Right renal cortex interstitium (tissue), 3 donors: ENCODE measurements at regions not wholly inside any gene's neighbourhood (a gene's known extent, or its start where the extent isn't known, plus 50 kb on each side); places are given as distances from the start of the nearest gene placed in this dataset.
"Not testable (repeated sequence)": the region's sequence is repeated elsewhere in the genome, so short reads cannot be mapped to it uniquely, and the experiment has no call there.

ENCODE experiments used
- DNase-seq, 3 donors: peaks; one replicate each; pipeline ENCODE4 v3.0.0-alpha.2; 2013; ENCODE audit warnings: low read depth in 3 of 3, low spot score in 2 of 3

DNA sequence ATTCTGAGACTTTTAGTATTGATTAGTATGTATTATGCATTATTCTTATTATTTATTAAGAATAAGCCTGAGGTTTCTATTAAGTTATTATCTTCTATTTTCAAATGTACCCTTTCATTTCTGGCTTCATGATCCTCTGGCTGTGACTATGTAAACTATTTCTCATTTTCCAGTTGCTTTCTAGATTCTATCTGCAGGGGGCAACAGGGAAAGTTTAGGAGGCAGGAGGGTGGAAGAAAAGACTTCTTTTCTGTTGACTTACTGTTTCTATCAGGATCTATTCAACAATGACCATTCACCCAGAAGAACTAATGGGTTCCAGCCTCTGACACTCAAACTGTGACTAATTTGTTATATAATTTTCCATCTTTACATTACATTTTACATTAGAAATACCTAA lies 653.4 kb upstream of the FSHR start:
- DNase-seq: no peak

DNA sequence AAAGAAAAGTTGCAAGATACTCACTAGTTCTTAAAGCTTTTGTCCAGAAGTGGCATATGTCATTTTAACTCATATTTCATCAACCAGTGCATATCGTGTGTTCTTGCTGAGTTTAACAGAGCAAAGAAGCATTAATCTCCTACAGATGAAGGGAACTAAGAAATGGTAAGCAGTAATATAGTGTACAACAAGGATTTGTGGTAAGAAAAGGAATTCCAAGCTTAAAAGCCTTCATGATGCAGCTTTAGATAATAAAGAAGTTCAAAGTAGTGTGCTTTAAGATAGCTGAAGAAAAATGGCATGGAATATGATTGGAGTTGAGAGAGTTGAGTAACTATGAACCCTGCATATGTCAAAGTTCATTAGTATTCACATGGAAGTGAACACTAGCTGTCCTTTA lies 649.8 kb upstream of the FSHR start:
- DNase-seq: no peak

DNA sequence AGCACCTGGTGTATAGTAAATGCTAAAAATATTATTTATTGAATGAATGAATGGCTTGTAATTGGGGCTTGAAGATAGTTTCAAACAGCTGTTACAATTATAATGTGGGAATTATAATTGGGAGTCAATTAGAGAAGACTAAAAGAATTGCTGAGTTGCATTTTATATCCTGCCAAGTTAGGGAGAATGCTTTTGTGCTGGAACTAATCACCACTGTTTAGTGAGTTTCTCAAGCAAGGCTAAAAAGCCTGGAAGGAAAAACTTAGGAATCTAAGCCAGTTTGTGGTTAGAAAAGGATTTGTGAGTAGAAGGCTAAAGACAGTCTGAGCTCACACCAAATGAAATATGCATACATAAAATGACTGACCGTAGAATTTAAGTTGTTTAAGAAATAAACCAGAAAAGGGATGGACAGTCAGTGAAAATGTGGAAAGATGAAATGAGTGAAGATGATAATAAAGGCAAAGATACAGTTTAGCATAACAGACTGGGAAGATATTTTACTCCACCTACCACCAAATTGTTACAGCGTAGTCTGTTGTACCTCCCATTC lies 647.7 kb upstream of the FSHR start:
- DNase-seq: no peak

DNA sequence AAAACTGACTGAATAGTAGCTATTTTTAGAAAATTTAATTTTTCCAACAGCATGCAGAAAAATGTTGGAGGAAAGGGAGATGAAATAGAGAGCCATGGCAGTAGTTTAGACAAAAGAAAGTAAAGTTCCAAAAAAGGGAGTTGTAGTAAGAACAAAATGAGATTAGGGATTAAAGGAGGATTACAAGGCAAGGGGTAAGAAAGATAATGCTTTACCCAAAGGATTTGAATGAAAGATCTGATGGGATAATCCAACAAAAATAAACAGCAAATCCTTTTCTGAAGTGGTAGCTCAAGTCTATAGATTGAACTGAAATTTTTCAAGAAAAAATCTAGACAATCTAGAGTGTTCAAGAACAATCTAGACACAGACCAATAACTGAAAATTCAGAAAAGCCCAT lies 644.3 kb upstream of the FSHR start:
- DNase-seq: no peak

DNA sequence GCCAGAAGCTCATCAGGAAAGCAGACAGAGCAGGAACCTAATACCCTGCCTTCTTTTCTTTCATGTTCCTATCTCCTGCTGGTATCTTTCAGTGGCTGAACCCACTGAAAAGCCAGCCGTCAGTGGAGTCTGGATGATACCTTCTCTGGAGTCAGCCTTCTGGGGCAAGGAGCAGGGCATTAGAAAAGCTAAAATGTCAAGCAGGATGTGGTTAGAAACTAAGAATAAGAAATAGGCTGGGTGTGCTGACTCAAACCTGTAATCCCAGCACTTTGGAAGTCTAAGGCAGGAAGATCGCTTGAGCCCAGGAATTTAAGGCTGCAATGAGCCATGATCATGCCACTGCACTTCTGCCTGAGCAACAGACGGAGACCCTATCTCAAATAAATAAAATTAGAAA lies 642.0 kb upstream of the FSHR start:
- no peak for DNase-seq

DNA sequence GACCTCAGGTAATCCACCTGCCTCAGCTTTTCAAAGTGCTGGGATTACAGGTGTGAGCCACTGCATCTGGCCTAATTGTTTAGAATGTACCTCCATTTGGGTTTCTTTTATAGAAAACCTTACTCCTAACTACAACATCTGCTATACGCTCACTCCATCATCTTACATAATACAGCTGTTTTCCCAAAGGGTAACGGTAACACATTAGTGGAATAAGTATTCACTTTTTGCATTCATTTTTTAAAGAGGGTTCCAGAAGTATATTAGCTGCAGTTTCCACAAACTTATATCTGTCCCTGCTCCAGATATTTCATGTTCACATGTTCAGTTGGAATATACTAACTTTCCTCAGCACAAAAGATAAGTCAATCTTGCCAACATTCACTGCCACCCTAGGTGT lies 640.1 kb upstream of the FSHR start:
- DNase-seq: no peak

DNA sequence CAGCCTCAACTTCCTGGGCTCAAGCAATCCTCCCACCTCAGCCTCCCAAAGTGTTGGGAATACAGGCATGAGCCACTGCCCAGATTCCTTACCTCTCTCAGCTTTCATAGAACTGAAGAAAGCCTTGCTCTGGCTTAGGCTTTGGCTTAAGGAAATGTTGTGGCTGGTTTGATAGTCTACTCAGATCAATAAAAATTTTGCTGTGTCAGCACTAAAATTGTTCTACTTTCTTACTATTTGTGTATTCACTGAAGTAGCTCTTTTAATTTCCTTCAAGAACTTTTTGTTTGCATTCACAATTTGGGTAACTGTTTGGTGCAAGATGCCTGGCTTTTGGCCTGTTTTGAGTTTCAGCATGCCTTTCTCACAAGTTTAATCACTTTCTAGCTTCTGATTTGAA lies 634.0 kb upstream of the FSHR start:
- no peak for DNase-seq

DNA sequence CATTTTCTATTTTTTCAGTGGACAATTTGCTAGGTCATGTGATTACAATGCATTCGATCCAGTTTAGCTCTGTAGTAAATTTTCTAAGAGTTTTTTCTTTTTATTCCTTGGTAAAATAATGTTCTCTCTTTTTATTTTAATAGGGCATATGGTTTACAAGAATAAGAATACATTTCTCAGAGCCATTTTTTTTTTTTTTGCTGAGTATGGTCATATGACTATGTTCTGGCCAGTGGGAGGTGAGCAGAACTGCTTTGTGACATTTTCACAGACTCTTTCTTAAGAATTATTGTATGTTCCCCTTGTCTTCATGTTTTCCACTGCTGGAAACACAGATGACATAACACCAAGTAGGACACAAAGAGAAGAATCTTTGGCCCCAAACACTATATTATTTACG lies 626.6 kb upstream of the FSHR start:
- no peak for DNase-seq

DNA sequence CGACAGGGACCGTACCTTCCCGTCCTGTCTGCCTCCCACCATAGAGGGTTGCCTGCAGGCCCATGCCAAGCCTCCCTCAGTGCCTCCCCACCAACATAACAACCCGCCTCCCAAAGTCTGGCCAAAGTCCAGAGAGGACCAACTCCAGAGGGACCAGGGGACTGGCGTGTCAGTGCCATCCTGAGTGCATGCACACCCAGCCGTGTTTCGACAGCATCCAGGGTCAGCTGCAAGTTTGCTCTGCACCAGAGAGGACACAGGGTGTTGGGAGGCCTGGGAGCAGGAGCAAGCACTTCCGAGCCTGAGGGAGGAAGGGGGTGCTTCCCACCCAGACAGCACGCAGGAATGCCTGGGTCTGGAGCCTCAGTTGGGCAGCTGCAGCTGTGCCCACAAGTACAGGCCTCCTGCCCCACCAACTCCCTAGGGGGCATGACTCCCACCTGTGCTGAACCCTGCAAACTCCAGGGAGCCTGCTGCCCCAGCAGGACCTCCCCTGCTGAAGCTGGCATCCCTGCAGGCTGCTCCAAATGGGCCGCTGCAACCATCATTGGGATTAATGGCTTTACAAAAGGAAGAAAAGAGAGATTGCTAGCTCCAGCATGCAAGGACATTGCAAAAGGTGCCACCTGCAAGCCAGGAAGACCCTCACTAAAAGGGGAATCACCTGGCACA lies 618.1 kb upstream of the FSHR start:
- no peak for DNase-seq

DNA sequence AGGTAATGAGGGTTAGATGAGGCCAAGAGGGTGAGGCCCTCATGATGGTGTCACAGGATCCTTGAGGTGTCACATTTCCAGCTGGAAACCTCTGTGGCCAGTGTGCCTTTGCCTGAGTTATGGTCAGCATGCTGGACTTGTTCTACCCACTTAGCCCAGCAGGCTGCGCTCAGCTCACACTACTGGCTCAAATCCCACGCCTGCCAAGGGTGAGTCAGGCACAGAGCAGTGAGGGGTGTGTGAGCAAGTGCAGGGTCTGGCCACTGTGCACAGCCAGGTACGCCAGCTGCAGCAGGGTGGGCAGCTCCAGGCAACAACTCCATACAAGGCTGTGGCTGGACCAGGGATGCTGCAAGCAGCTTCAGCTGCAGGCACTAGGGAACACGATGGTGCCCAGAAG lies 616.6 kb upstream of the FSHR start:
- DNase-seq: peak in 1 of 3 donors; percentile 2

DNA sequence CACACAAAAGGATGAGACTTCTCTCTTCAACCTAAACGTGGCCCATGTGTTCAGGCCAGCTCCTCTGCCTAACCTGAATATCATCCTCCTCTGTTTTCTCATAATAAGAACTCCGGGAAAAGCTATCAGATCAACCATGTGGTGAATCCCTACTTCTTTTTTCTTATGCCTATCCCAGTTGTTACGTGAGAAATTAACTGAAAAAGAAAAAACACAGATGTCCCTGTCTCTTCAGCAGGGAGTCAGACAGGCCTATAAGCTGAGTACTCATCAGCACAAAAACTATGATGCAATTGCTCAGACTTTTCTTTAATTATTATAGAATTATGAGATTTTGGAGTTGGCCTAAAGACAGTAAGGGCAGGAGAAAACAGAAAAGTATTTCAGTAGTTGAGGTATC lies 613.0 kb upstream of the FSHR start:
- no peak for DNase-seq

DNA sequence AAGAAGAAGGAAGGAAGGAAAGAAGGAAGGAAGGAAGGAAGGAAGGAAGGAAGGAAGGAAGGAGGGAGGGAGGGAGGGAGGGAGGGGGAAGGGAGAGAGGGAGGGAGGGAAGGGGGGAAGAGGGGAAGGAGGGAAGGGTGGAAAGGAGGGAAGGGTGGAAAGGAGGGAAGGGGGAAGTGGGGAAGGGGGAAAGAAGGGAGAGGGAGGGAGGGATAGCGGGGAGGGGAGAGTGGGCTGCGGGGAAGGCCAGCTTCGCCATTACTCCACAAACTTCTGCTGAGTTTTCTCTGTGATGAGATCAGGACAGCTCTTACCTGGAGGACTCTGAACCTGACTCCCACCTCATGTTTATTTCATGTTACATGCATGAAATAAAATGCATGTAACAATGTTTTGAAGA lies 601.5 kb upstream of the FSHR start:
- DNase-seq: no peak

DNA sequence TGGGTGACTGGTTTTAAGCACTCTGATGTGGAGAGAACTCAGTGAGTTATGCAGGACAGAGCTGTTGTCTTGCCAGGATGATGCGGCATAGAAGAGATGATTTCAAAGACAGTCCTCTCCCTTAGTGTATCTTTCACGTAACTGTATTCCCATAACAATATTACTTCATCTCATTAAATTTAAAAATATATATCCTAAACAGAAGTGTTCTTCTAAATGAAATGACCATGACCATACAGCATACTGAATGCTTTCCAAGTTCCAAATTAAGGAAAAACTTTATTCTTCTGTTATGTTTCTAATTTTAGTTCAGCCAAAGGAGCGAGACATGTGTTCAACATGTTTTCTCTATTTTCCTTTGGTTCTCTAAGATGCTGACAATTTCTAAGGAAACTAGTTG lies 600.1 kb upstream of the FSHR start:
- DNase-seq: no peak

DNA sequence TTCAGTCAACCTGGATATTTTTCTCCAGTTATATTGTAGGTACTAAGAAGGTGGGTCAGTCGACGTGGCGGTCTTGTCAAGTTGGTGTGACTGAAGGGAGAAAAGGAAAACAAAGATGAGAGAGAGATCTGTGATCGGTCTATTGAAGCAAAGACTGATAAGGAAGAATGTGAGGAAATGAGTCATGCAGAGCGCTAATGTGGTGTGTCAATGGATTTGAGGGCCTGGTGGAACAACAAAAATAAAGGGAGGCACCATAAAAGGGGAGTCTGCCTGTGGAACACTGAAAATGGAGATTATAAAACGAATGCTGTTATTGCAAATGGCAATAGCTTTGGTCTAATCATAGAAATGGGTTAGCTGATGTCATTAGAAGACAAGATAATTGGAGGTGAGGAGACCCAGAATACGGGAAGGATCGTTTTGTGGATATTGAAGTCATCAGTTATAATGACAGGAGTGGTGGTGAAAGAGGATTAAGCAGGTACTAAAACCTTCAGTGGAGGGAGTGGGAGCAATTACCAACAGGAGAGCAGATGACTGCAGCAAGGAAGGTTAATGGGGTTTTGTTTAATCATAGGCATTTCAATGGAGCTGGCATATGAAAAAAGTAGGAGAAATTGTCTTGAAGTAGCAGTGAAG lies 599.1 kb upstream of the FSHR start:
- DNase-seq: no peak

DNA sequence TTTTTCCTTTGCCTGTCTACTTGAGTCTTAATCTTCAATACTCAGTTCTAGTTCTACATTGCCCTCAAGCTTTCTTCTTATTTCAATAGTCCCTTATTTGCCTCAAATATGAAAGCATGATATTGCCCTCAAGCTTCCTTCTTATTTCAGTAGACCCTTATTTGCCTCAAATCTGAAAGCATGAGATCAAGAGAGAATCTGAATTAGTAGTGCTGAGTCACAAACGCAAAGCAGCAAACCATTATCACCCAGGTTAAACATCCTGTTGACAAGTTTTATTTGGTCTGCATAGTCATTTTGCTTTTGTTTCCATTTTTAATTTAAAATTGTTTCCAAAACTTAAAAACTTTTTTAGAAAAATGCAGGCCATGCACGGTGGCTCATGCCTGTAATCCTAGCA lies 583.3 kb upstream of the FSHR start:
- DNase-seq: no peak

DNA sequence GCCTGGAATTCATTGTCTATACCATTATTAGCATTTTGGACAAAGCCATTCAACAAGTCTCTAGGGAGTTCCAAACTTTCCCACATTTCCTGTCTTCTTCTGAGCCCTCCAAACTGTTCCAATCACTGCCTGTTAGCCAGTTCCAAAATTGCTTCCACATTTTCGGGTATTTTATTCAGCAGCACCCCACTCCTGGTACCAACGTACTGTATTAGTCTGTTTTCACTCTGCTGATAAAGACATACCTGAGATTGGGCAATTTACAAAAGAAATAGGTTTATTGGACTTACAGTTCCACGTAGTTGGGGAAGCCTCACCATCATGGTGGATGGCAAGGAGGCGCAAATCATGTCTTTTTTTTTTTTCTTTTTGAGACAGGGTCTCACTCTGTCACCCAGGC lies 578.6 kb upstream of the FSHR start:
- not testable (repeated sequence) for DNase-seq

DNA sequence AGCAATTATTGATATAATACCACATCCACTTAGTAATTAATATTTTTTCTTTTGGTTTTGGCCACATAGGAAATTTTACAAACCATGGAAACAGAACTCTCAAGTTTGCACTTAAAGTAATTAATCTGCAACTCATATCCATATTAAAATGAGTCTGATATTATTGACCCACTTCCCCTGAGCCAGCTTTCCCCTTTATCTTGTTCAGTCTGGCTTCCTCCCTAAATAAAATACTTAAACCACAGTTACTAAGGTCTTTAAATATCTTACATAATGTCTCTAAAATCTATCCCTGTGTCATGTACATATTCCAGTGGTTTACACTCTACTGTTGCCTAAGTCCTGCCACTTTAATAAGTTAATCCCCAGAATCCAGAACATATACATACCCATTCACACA lies 564.9 kb upstream of the FSHR start:
- DNase-seq: no peak

DNA sequence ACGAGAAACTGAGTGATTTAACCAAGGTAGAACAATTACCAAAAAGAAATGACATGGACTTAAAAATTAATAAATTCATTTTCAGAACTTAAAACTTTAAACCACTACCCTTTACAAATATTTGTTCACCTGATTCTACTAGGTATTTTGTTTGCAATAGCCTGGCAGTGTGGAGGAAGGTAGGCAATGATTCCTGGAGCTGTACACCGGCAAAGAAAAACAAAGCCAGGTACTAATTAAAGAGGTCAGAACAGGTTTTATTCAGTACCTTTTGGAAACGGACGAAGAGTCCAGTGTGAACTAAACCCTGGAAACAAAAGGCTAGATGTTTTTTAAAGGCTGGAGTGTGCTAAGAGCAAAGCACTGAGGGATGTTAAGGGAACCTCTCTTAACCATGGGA lies 561.3 kb upstream of the FSHR start:
- no peak for DNase-seq

DNA sequence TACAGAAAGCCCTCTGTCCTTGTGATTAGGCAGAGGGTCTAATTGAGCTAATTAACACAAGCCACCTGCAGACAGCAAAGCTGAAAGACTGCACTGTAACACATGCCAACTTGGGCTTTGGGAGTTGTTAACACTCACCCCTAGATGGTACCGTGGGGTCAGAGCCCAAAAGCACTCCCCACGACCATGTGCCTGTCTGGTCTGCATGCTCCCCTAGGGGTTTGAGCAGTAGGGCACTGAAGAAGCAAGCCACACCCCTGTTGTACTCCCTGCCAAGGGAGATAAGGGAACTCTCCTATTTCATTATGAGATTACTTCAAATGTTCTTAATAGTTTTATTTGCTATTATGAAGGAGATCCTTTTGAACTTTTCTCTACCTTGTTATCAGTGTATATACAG lies 560.1 kb upstream of the FSHR start:
- DNase-seq: no peak

DNA sequence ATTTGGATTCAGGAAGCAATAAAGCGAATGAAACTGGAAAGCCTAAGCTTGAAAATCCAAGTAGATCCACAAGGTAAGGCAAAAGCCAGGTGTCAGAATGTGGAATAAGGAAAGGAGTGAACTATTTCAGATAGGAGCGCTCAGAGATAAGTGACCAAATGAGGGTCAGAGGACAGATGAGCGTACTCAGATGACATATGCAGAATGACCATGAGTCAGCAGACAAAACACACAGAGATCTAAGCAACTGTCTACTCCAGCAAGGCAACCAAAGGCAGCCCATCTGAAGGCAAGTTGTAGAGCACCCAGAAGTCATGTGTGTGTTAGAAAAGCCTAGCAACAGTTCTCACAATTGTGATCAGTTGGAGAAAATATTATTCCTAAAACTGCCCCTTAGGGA lies 548.4 kb upstream of the FSHR start:
- no peak for DNase-seq

DNA sequence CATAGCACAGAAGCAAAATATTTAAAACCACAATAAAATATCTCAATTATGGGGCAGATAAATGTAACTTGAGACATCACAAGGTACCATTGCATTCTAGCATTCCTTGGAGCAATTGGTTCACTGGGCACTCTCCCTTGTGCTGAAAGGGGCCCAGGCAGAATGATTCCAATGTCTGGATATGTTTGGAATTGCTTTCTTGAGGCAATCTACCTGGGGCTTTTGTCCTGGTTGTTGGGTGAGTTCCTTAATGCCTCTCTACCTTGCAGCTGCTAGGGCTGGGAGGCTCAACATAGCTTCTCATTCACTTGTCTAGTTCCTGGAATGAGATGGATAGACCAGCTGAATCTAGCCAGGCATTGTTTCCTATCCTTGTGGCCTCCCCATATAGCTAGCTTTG lies 539.6 kb upstream of the FSHR start:
- DNase-seq: no peak

DNA sequence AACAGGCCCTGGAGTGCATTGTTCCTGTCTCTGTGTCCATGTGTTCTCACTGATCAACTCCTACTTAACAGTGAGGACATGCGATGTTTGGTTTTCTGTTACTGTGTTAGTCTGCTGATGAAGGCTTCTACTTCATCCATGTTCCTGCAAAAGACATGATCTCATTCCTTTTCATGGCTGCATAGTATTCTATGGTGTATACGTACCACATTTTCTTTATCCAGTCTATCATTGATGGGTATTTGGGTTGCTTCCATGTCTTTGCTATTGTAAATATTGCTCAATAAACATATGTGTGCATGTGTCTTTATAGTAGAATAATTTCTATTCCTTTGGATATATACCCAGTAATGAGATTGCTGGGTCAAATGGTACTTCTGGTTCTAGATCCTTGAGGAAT lies 537.7 kb upstream of the FSHR start:
- not testable (repeated sequence) for DNase-seq

DNA sequence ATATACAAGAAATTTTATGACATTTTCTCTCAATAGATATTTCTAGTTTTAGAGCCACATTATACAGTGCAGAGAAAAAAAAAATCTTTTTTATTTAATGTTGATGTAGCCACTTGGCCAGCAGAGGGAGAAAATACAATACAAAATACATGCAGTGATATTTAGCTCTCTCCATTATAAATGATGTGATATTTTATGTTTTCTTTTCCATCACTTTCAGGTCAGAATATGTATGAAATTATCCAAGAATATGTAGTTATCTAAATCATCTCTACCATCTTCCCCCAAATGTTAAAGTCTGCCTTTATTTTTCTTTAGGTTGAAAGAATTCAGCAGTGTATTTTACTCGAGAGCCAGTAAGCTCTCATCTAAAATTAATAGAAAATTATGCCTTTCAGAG lies 533.6 kb upstream of the FSHR start:
- no peak for DNase-seq
